Fibroblast of lung (primary cell): ENCODE measurements at regions not wholly inside any gene's neighbourhood (a gene's known extent, or its start where the extent isn't known, plus 50 kb on each side); places are given as distances from the start of the nearest gene placed in this dataset.

Experiments used
- EZH2 ChIP-seq: IDR thresholded peaks from 2 replicates; pipeline ENCODE4 v1.5.1; 2012; ENCODE audit warnings: low read length, control low read depth, mild to moderate bottlenecking; ENCODE audit errors: missing control alignments
- TF ChIP-seq, protein P1 (sequence below), 2 donors: IDR thresholded peaks in 1 of 2; conservative IDR thresholded peaks in 1 of 2; 1 replicate in 1 of 2; 2 replicates in 1 of 2; pipeline ENCODE4 v1.5.1; 2011 to 2012; ENCODE audit warnings: low read length in 2 of 2, control low read depth in 1 of 2, inconsistent platforms in 1 of 2, low read depth in 1 of 2, mild to moderate bottlenecking in 1 of 2

DNA sequence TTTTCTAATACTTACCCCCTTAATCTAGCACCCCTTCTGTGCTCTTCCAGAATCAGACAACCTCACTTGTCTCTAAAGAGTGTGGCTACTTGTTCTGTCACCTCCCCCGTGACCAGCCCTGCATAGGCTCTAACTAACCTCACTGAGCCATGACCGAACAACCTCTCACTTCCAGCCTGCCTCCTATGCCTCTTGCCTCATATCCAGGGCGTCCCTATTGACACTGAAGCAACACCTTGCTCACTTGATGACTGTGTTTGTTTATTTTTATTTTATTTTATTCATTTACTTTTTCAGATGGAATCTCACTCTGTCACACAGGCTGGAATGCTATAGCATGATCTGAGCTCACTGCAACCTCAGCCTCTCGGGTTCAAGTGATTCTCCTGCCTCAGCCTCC is 235.1 kb upstream of the B3GALT2 start:
- TF ChIP-seq, protein P1, sequence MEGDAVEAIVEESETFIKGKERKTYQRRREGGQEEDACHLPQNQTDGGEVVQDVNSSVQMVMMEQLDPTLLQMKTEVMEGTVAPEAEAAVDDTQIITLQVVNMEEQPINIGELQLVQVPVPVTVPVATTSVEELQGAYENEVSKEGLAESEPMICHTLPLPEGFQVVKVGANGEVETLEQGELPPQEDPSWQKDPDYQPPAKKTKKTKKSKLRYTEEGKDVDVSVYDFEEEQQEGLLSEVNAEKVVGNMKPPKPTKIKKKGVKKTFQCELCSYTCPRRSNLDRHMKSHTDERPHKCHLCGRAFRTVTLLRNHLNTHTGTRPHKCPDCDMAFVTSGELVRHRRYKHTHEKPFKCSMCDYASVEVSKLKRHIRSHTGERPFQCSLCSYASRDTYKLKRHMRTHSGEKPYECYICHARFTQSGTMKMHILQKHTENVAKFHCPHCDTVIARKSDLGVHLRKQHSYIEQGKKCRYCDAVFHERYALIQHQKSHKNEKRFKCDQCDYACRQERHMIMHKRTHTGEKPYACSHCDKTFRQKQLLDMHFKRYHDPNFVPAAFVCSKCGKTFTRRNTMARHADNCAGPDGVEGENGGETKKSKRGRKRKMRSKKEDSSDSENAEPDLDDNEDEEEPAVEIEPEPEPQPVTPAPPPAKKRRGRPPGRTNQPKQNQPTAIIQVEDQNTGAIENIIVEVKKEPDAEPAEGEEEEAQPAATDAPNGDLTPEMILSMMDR (conservative IDR thresholded peaks at IDR 0.05 in 1 of 2, IDR thresholded peaks at IDR 0.05 in 1 of 2; ENCODE audit: low read depth in 1 of 2, low read length in 2 of 2): no peak
- no peak for TF ChIP-seq EZH2
